Lower lobe of right lung (tissue), 2 donors: ENCODE measurements at regions not wholly inside any gene's neighbourhood (a gene's known extent, or its start where the extent isn't known, plus 50 kb on each side); places are given as distances from the start of the nearest gene placed in this dataset.

Experiments used
- ATAC-seq, 2 donors: fragments of 200-7000 bp; cut with Tn5 transposase; one replicate each; pipeline ENCODE4 v1.9.1; 2020 to 2022; ENCODE audit warnings: mild to moderate bottlenecking in 2 of 2, moderate library complexity in 2 of 2
- DNase-seq: peaks from one replicate; pipeline ENCODE4 v3.0.0-alpha.2; 2020
- H3K27ac ChIP-seq: fragments of 200-600 bp; one replicate; pipeline ENCODE4 v1.8.0; 2022
- H3K27me3 ChIP-seq: fragments of 200-600 bp; one replicate; pipeline ENCODE4 v1.8.0; 2022; ENCODE audit warnings: low read depth
- H3K36me3 ChIP-seq: fragments of 200-600 bp; one replicate; pipeline ENCODE4 v1.8.0; 2022; ENCODE audit warnings: mild to moderate bottlenecking
- H3K4me1 ChIP-seq: fragments of 200-600 bp; one replicate; pipeline ENCODE4 v1.8.0; 2022
- H3K4me3 ChIP-seq: fragments of 200-600 bp; one replicate; pipeline ENCODE4 v1.8.0; 2022; ENCODE audit warnings: mild to moderate bottlenecking
- H3K9me3 ChIP-seq: fragments of 200-600 bp; one replicate; pipeline ENCODE4 v1.8.0; 2022
- CTCF ChIP-seq: fragments of 200-600 bp; IDR thresholded peaks from one replicate; pipeline ENCODE4 v1.8.0; 2022; ENCODE audit warnings: antibody characterized with exemption, mild to moderate bottlenecking
- intact Hi-C: fragments of 100-400 bp; cut with DNase I; formaldehyde crosslinking; loops from one replicate; pipeline ENCODE4 v1.11.0; 2022
- donor health status: DM: no; HTN: yes; CAD: no; lungs with severe emphysema.

DNA sequence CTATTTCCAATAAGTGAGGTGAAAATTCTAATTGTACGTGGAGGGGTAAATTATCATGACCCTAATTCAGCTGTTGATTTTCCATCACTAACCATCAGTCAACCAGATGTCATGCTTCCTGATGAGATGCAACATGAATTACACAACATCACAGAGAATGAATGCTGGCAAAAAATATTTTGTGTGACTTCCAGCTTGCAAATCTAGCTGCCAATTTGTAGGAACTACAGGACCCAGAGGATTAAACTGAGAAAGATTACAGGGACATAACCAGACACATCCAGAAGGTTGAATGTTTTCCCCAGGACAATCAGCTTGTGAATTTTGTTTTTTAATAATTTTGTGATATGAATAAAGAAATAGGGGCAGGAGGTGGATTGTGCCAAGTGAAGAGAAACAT is 349.0 kb upstream of the ATP10A start:
- no peak for TF ChIP-seq CTCF
- H3K9me3 ChIP-seq: no peaks in the 10 kb centered on the region
- intact Hi-C loops: no loop called here
- no peaks in the 10 kb centered on the region for H3K27me3 ChIP-seq
- H3K4me3 ChIP-seq: no peak overlapping the region
- DNase-seq (no peak), ATAC-seq (no peak)
- no peak overlapping the region for H3K27ac ChIP-seq
- H3K36me3 ChIP-seq: no peaks in the 10 kb centered on the region
- no peaks in the 10 kb centered on the region for H3K4me1 ChIP-seq

DNA sequence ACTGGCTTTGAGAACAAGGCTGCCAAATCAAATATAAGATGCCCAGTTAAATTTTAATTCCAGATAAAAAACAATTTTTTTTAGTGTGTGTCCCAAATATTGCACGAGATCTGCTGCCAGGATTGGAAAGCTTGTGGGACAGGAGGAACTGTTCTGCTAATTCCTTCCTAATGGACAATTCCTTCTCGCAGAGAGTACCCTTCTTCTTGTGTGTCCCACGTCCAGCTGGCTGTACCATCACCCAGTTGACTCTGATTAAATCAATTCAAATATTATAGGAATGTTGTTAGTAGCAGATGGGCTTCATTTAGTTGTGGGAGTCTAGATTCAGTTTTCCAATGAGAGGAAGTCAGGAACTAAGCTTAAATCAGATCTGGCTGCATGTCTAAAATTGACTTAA is 347.9 kb upstream of the ATP10A start:
- Histone ChIP-seq H3K9me3 (no peaks in the 10 kb centered on the region), H3K27ac (no peak overlapping the region), H3K36me3 (no peaks in the 10 kb centered on the region), H3K27me3 (no peaks in the 10 kb centered on the region), H3K4me1 (no peaks in the 10 kb centered on the region), H3K4me3 (no peak overlapping the region)
- DNase-seq (no peak), ATAC-seq (no peak)
- no peak for TF ChIP-seq CTCF
- intact Hi-C loops: no loop called here

- no peak for DNase-seq
- H3K27me3 ChIP-seq: no peaks in the 10 kb centered on the region
- no peak for ATAC-seq
- intact Hi-C loops: no loop called here
- no peaks in the 10 kb centered on the region for H3K9me3 ChIP-seq
- no peaks in the 10 kb centered on the region for H3K36me3 ChIP-seq
- no peak overlapping the region for H3K27ac ChIP-seq
- no peaks in the 10 kb centered on the region for H3K4me1 ChIP-seq
- H3K4me3 ChIP-seq: no peak overlapping the region
- TF ChIP-seq CTCF: no peak
These were observed 338.2 kb upstream of the ATP10A start for GRCh38 chr15:26201177-26201858.

DNA sequence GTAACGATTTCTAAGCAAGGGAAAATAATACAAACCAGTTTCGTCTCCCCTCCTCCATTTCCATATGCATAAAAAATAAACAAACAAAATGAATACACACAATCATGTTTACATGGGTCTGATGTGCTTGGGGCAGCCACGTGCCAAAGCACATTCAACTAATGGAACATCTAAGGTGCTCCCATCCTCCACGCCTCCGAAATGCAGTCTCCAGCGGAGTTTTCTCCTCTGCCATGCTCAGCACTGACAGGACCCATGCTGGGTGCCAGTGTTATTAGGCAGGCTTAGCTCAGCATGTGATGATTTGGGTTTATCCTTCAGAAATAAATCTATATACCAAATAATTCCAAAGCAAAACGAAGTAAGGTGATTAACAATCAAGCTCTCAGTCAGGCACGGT is 337.3 kb upstream of the ATP10A start:
- Histone ChIP-seq H3K36me3 (no peaks in the 10 kb centered on the region), H3K9me3 (no peaks in the 10 kb centered on the region), H3K4me3 (no peak overlapping the region), H3K27ac (no peak overlapping the region), H3K27me3 (no peaks in the 10 kb centered on the region), H3K4me1 (no peaks in the 10 kb centered on the region)
- TF ChIP-seq CTCF: no peak
- no peak for DNase-seq
- no peak for ATAC-seq
- intact Hi-C loops: no loop called here

DNA sequence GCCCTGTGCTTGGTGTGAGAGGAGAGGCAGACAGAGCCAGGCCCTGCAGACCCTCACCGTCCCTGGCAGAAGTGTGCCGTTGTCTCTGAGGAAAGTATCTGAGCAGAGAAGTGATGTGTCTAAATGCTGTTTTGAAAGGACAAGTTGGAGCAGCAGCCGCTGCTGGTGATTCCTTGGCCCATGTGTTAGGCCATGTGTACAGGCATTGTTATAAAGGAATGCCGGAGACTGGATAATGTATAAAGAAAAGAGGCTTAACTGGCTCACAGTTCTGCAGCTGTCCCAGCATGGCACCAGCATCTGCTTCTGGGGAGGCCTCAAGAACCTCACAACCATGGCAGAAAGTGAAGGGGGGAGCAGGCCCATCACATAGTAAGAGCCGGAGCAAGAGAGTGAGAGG is 334.6 kb upstream of the ATP10A start:
- no peaks in the 10 kb centered on the region for H3K27me3 ChIP-seq
- DNase-seq (no peak), ATAC-seq (no peak)
- H3K4me3 ChIP-seq: no peak overlapping the region
- intact Hi-C loops: no loop called here
- H3K9me3 ChIP-seq: no peaks in the 10 kb centered on the region
- H3K36me3 ChIP-seq: no peaks in the 10 kb centered on the region
- no peak for TF ChIP-seq CTCF
- H3K27ac ChIP-seq: no peak overlapping the region
- no peaks in the 10 kb centered on the region for H3K4me1 ChIP-seq
